C4-2B (cell line): ENCODE measurements at regions not wholly inside any gene's neighbourhood (a gene's known extent, or its start where the extent isn't known, plus 50 kb on each side); places are given as distances from the start of the nearest gene placed in this dataset.

Experiments
- CTCF ChIP-seq: fragments of 450-650 bp; conservative IDR thresholded peaks from 2 replicates; pipeline ENCODE4 v1.5.1; 2017; ENCODE audit warnings: mild to moderate bottlenecking
- ZFX ChIP-seq: fragments of 450-650 bp; IDR thresholded peaks from 2 replicates; pipeline ENCODE4 v1.6.1; 2017

- TF ChIP-seq CTCF = no peak
- TF ChIP-seq ZFX = no peak
These were observed 117.3 kb downstream of the DLEU7 start for GRCh38 chr13:50726164-50726563.
